HG03571 (cell line): ENCODE measurements at regions not wholly inside any gene's neighbourhood (a gene's known extent, or its start where the extent isn't known, plus 50 kb on each side); places are given as distances from the start of the nearest gene placed in this dataset.
A peak's percentile ranks its signal among the peaks of the same experiment; 100 is the strongest.
"Not testable (repeated sequence)": the region's sequence is repeated elsewhere in the genome, so short reads cannot be mapped to it uniquely, and the experiment has no call there.

Source experiments
- ATAC-seq: cut with Tn5 transposase; IDR thresholded peaks from one replicate; pipeline ENCODE4 v1.9.1; 2021; ENCODE audit not compliant: unreplicated experiment

GRCh38 chr21:17738176-17738953 is 80.8 kb downstream of the C21orf91 start:
- no peak for ATAC-seq

GRCh38 chr21:17736072-17736471 is 83.1 kb downstream of the C21orf91 start:
- ATAC-seq = no peak

- no peak for ATAC-seq
Measured at GRCh38 chr21:17733209-17733608, 85.9 kb downstream of the C21orf91 start.

GRCh38 chr21:17732306-17732705 is 86.8 kb downstream of the C21orf91 start:
- no peak for ATAC-seq

DNA sequence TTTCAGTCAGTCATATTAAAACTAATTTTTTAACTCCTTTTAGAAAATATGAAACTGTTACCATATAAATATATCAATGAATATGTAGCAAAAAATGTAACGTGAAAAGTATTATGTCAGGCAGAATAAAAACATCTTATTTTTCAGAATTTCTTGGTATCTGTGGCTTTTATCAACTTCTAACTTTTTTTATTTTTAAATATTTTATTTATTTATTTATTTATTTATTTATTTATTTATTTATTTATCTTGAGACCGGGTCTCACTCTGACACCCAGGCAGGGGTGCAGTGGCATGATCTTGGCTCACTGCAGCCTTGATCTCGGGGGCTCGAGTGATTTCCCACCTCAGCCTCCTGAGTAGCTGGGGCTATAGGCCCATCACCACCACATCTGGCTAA is 87.6 kb downstream of the C21orf91 start:
- no peak for ATAC-seq

GRCh38 chr21:17730782-17731181 is 88.4 kb downstream of the C21orf91 start:
- no peak for ATAC-seq

- ATAC-seq = no peak
Measured at GRCh38 chr21:17729455-17729854, 89.7 kb downstream of the C21orf91 start.

DNA sequence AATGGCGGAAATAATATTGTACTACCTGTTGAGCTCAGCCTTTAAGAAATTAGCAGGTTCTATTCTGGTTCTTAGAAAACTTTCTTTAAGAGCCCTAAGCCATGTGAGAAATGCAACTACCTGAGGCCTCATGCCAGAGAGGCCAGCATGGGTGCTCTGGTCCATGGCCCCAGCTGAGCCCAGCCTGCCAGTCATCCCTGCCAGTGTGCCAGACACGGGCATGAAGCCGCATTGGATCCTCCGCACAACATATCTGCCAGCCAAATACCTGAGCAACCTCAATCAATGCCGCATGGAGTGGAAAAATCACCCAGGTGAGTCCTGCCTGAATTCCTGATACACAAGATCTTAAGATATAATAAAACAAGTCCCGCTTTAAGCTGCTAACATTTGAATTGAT is 91.8 kb downstream of the C21orf91 start:
- no peak for ATAC-seq

- no peak for ATAC-seq
Measured at GRCh38 chr21:17726047-17726829, 92.9 kb downstream of the C21orf91 start.

DNA sequence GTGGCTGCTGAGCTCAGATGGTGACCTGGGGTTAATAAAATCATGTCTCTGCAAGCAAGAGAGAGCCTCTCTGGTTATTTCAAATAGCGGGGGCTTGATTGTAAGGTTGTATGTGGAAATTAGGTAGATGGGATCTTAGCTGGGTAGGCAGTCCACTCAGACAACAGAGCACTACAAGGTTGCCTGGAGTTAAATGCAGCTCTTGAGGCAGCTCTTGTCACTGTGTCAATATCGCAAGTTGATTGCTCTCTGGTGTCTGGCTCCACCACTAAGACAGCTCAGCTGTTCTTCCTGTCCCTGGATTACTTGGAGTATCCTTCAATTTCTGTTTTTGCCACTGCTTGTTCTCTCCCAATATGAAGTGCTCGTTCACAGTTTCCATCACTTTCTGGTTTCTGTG is 93.8 kb downstream of the C21orf91 start:
- ATAC-seq = no peak

DNA sequence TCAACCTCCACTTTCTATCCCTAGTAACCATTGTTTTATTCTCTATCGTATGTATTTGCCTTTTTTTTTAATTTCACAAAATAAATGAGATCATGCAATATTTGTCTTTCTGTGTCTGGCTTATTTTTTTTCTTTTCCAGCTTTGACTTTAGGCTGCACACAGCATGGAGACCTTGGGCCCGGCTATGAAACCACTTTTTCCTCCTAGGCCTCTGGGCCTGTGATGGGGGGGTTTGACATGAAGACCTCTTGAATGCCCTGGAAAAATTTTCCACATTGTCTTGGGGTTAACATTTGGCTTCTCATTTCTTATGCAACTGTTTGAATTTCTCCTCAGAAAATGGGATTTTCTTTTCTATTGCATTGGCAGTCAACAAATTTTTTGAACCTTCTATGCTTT is 100.2 kb upstream of the BTG3 start:
- ATAC-seq = no peak

DNA sequence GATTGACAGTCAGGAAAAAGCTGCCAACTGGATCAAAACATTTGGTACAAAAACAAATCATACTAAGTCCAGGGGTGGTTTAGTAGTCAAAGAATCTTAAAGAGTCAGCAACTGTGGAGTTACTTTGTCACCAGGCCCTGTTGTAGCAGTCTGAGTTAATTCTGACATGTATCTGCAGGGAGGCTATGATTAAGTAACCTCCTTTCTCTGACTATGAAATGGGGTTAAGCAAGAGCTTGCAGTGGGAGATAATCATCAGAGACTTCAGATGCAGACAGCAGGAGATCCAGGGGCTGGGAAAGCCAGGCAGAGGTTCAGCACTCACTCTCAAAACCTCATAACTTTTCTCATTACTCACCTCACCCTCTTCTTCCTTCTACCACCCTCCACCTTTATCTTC is 99.2 kb upstream of the BTG3 start:
- ATAC-seq = no peak

GRCh38 chr21:17709266-17709611 is 96.5 kb upstream of the BTG3 start:
- ATAC-seq = peak; percentile 98

GRCh38 chr21:17708522-17709265 is 96.0 kb upstream of the BTG3 start:
- peak; percentile 45 for ATAC-seq

GRCh38 chr21:17699524-17700189 is 87.0 kb upstream of the BTG3 start:
- peak; percentile 85 for ATAC-seq

GRCh38 chr21:17697473-17697872 is 84.8 kb upstream of the BTG3 start:
- ATAC-seq = no peak

DNA sequence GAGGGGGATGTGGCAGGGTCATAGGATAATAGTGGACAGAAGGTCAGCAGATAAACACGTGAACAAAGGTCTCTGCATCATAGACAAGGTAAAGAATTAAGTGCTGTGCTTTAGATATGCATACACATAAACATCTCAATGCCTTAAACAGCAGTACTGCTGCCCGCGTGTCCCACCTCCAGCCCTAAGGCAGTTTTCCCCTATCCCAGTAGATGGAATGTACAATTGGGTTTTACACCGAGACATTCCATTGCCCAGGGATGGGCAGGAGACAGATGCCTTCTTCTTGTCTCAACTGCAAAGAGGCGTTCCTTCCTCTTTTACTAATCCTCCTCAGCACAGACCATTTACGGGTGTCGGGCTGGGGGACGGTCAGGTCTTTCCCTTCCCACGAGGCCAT is 81.7 kb upstream of the BTG3 start:
- not testable (repeated sequence) for ATAC-seq

DNA sequence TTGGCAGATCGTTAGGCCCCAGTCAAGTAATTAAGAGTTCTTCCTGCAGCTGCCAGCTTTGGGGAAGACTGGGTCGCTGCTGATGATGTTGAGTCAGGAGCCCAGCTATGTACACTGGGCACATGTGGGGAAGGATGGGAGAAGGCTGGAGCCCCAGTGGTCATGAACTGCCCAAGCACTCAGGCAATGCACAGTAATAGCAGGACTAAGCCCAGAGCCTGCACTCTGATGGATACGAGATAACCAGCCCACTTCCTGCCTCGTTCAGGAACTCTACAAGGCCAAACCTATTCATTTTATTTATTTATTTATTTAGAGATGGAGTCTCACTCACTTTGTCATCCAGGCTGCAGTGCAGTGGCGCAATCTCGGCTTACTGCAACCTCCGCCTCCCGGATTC is 81.1 kb upstream of the BTG3 start:
- ATAC-seq = no peak

- no peak for ATAC-seq
Measured at GRCh38 chr21:17690078-17690494, 77.4 kb upstream of the BTG3 start.

DNA sequence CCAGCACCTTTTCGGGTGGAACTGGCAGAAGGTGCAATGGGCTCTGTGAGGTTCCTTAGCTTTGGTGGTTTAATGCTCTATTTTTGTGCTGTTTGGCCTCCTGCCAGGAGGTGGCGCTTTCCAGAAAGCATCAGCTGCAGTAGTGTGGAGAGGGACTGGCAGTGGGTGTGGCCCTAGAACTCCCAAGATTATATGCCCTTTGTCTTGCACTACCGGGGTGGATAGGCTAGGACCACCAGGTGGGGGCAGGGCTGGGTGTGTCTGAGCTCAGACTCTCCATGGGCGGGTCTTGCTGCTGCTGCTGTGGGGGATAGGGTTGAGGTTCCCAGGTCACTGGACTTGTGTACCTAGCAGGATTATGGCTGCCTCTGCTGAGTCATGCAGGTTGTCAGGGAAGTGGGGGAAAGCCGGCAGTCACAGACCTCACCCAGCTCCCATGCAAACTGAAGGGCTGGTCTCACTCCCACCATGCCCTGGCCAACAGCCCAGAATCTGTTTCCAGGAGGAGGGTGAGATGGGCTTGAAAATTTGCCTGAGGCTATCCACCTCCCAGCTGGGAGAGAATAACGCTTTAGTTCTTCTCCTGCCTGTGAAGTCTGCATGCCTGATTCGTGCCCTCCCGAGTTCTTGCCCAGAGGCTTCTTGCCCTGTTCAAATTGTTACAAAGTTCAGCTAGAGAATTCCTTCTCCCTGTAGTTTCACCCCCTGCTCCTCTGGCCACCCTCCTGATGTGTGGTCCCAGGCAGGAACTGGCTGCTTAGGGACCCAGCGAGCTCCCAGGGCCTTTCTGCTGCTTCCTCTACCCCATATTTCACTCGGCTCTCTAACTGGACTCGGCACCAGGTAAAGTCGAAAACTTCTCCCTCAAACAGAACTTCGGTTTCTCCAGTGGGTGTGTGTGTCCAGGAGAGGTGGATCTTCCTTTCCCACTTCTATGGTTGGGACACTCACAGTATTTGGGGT is 76.5 kb upstream of the BTG3 start:
- no peak for ATAC-seq
